Activated B cell treated with CpG ODN at 0.5 μM for 24 hours (primary cell): ENCODE measurements at regions not wholly inside any gene's neighbourhood (a gene's known extent, or its start where the extent isn't known, plus 50 kb on each side); places are given as distances from the start of the nearest gene placed in this dataset.

ENCODE experiments used
- ATAC-seq: fragments of 200-7000 bp; cut with Tn5 transposase; one replicate; pipeline ENCODE4 v1.10.0; 2021; ENCODE audit warnings: low read depth, mild to moderate bottlenecking, moderate library complexity
- CTCF ChIA-PET: fragments of 350-600 bp; sonication (Branson Sonifier 250); formaldehyde crosslinking; loops from one replicate; lab custom pipeline; 2021; ENCODE audit warnings: antibody characterized with exemption; lab: Charles Lee
- POLR2A ChIA-PET: fragments of 350-600 bp; sonication (Branson Sonifier 250); formaldehyde crosslinking; loops from one replicate; lab custom pipeline; 2021; ENCODE audit warnings: antibody characterized with exemption; lab: Charles Lee
- DNase-seq: peaks from one replicate; pipeline ENCODE4 v3.0.0; 2022
- H3K27ac Mint-ChIP-seq: one replicate; pipeline ENCODE4 v1.8.0; 2020; ENCODE audit warnings: mixed read lengths
- H3K27me3 Mint-ChIP-seq: one replicate; pipeline ENCODE4 v1.8.0; 2021; ENCODE audit warnings: mixed read lengths
- H3K36me3 Mint-ChIP-seq: one replicate; pipeline ENCODE4 v1.8.0; 2021; ENCODE audit warnings: low read depth, mixed read lengths
- H3K4me1 Mint-ChIP-seq: one replicate; pipeline ENCODE4 v1.8.0; 2021; ENCODE audit warnings: mixed read lengths
- H3K4me3 Mint-ChIP-seq: one replicate; pipeline ENCODE4 v1.8.0; 2020; ENCODE audit warnings: mild to moderate bottlenecking, mixed read lengths
- H3K9me3 Mint-ChIP-seq: one replicate; pipeline ENCODE4 v1.8.0; 2020; ENCODE audit warnings: mixed read lengths
- CTCF ChIP-seq: fragments of 200-600 bp; IDR thresholded peaks from one replicate; pipeline ENCODE4 v1.8.0; 2022; ENCODE audit warnings: antibody characterized with exemption, mild to moderate bottlenecking
- intact Hi-C: fragments of 100-400 bp; cut with micrococcal nuclease; formaldehyde crosslinking; loops from one replicate; pipeline ENCODE4 v1.15.1; 2024

GRCh38 chr7:8827329-8827728 lies 393.9 kb downstream of the NXPH1 start:
- Mint-ChIP-seq H3K4me3 (no peak overlapping the region), H3K27ac (no peak overlapping the region), H3K36me3 (no peaks in the 10 kb centered on the region), H3K4me1 (no peaks in the 10 kb centered on the region), H3K9me3 (peaks cover 7% of the 10 kb centered on the region), H3K27me3 (no peaks in the 10 kb centered on the region)
- DNase-seq (no peak), ATAC-seq (no peak)
- POLR2A ChIA-PET, result no interaction called here
- intact Hi-C loops, result no loop called here
- TF ChIP-seq CTCF, result no peak
- CTCF ChIA-PET, result no interaction called here

- CTCF ChIA-PET, result no interaction called here
- no peak overlapping the region for H3K27ac Mint-ChIP-seq
- no peak for TF ChIP-seq CTCF
- DNase-seq (no peak), ATAC-seq (no peak)
- H3K4me1 Mint-ChIP-seq, result no peaks in the 10 kb centered on the region
- H3K4me3 Mint-ChIP-seq, result no peak overlapping the region
- POLR2A ChIA-PET, result no interaction called here
- H3K9me3 Mint-ChIP-seq, result peaks cover 4% of the 10 kb centered on the region
- H3K27me3 Mint-ChIP-seq, result no peaks in the 10 kb centered on the region
- intact Hi-C loops, result no loop called here
- H3K36me3 Mint-ChIP-seq, result no peaks in the 10 kb centered on the region
These were observed 395.7 kb downstream of the NXPH1 start for GRCh38 chr7:8829100-8829499.

- ATAC-seq, result no peak
- Mint-ChIP-seq H3K27ac (no peak overlapping the region), H3K27me3 (no peaks in the 10 kb centered on the region), H3K9me3 (peaks cover 6% of the 10 kb centered on the region), H3K4me3 (no peak overlapping the region), H3K36me3 (no peaks in the 10 kb centered on the region), H3K4me1 (no peaks in the 10 kb centered on the region)
- CTCF ChIA-PET, result no interaction called here
- no peak for DNase-seq
- TF ChIP-seq CTCF, result no peak
- intact Hi-C loops, result no loop called here
- POLR2A ChIA-PET, result no interaction called here
These were observed 398.0 kb downstream of the NXPH1 start for GRCh38 chr7:8831376-8831775.

GRCh38 chr7:8833355-8833754 lies 399.9 kb downstream of the NXPH1 start:
- ChIA-PET CTCF (no interaction called here), POLR2A (no interaction called here)
- Mint-ChIP-seq H3K27me3 (no peaks in the 10 kb centered on the region), H3K27ac (no peak overlapping the region), H3K4me1 (no peaks in the 10 kb centered on the region), H3K9me3 (peaks cover 4% of the 10 kb centered on the region), H3K4me3 (no peak overlapping the region), H3K36me3 (no peaks in the 10 kb centered on the region)
- intact Hi-C loops, result no loop called here
- ATAC-seq (no peak), DNase-seq (no peak)
- no peak for TF ChIP-seq CTCF

GRCh38 chr7:8841171-8841570 lies 407.8 kb downstream of the NXPH1 start:
- CTCF ChIA-PET, result no interaction called here
- intact Hi-C loops, result no loop called here
- POLR2A ChIA-PET, result no interaction called here
- H3K36me3 Mint-ChIP-seq, result no peaks in the 10 kb centered on the region
- no peaks in the 10 kb centered on the region for H3K27me3 Mint-ChIP-seq
- H3K27ac Mint-ChIP-seq, result no peak overlapping the region
- H3K9me3 Mint-ChIP-seq, result peaks cover 4% of the 10 kb centered on the region
- no peak for TF ChIP-seq CTCF
- no peak overlapping the region for H3K4me3 Mint-ChIP-seq
- ATAC-seq, result no peak
- DNase-seq, result no peak
- no peaks in the 10 kb centered on the region for H3K4me1 Mint-ChIP-seq
